Spleen (tissue), 7 donors: ENCODE measurements at regions not wholly inside any gene's neighbourhood (a gene's known extent, or its start where the extent isn't known, plus 50 kb on each side); places are given as distances from the start of the nearest gene placed in this dataset.

Experiments used
- POLR2A ChIP-seq, 3 donors: fragments of 450-650 bp; IDR thresholded peaks; one replicate each; pipeline ENCODE4 v1.5.1; 2017; ENCODE audit warnings: antibody characterized with exemption in 3 of 3, mild to moderate bottlenecking in 1 of 3
- TF ChIP-seq, protein P1 (sequence below), 11 experiments: fragments of 200-600 bp in 7 of 11; fragments of 450-650 bp in 4 of 11; sonication (generic) in 4 of 11; IDR thresholded peaks in 8 of 11; conservative IDR thresholded peaks in 3 of 11; 1 replicate in 7 of 11; 2 replicates in 4 of 11; pipeline versions ENCODE4 v1.4.0 to v1.8.0; 2016 to 2021; ENCODE audit warnings: antibody characterized with exemption in 11 of 11, inconsistent platforms in 4 of 11, mild to moderate bottlenecking in 1 of 11
- donor health status: DM: no; HTN: no; CAD: no; lungs with moderate emphysema.
- donor health status: DM: no; HTN: no; CAD: no.
- donor health status: DM: no; HTN: no; CAD: no.

DNA sequence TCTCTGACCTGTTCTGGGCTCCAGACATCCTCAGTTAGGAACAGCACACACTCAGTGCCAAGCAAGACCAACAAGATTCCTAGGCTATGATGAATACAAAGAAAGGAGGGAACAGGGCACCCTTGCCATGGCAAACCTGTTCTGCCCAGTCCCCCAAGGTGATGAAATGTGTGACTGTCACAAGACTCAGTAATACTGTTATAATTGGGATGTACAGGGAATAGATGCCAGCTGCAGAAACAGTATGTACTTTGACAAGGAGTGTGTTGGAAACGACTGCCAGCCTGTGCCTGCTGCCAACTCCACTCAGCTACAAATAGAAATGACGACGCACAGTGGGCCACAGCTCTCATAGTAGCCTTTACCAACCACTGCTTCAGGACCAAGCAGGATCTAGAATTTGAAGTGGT, 453.0 kb downstream of the EFNA5 start:
- TF ChIP-seq, protein P1, sequence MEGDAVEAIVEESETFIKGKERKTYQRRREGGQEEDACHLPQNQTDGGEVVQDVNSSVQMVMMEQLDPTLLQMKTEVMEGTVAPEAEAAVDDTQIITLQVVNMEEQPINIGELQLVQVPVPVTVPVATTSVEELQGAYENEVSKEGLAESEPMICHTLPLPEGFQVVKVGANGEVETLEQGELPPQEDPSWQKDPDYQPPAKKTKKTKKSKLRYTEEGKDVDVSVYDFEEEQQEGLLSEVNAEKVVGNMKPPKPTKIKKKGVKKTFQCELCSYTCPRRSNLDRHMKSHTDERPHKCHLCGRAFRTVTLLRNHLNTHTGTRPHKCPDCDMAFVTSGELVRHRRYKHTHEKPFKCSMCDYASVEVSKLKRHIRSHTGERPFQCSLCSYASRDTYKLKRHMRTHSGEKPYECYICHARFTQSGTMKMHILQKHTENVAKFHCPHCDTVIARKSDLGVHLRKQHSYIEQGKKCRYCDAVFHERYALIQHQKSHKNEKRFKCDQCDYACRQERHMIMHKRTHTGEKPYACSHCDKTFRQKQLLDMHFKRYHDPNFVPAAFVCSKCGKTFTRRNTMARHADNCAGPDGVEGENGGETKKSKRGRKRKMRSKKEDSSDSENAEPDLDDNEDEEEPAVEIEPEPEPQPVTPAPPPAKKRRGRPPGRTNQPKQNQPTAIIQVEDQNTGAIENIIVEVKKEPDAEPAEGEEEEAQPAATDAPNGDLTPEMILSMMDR (IDR thresholded peaks at IDR 0.05 in 8 of 11, conservative IDR thresholded peaks at IDR 0.05 in 3 of 11), result no peak
- no peak for TF ChIP-seq POLR2A (IDR thresholded peaks at IDR 0.05)
